ENCODE measurements at regions not wholly inside any gene's neighbourhood (a gene's known extent, or its start where the extent isn't known, plus 50 kb on each side); places are given as distances from the start of the nearest gene placed in this dataset.

GRCh38 chr21:35332841-35333426 is 283.8 kb upstream of the RUNX1 start:
- no peaks in the 10 kb centered on the region for H3K27me3 ChIP-seq
- no peaks in the 10 kb centered on the region for H3K4me1 ChIP-seq
- no peaks in the 10 kb centered on the region for H3K9me3 ChIP-seq
- no peak overlapping the region for H3K27ac ChIP-seq
- in situ Hi-C loops (cut with MboI; ENCODE audit: low sequenced_read_pairs in 4 of 4) = no loop called here
- intact Hi-C loops (cut with DNase I; ENCODE audit: low total_unique reads) = no loop called here
- no peak overlapping the region for H3K4me3 ChIP-seq
- ATAC-seq = no peak
- H3K36me3 ChIP-seq = no peaks in the 10 kb centered on the region
- TF ChIP-seq POLR2A (IDR thresholded peaks at IDR 0.05) (no peak), CTCF (IDR thresholded peaks at IDR 0.05 in 4 of 5, conservative IDR thresholded peaks at IDR 0.05 in 1 of 5) (no peak)
- DNase-seq = no peak

GRCh38 chr21:35329940-35330660 is 281.0 kb upstream of the RUNX1 start:
- Histone ChIP-seq H3K27ac (no peak overlapping the region), H3K9me3 (no peaks in the 10 kb centered on the region), H3K4me1 (no peaks in the 10 kb centered on the region), H3K27me3 (no peaks in the 10 kb centered on the region), H3K36me3 (no peaks in the 10 kb centered on the region), H3K4me3 (no peak overlapping the region)
- DNase-seq (no peak), ATAC-seq (no peak)
- TF ChIP-seq POLR2A (IDR thresholded peaks at IDR 0.05) = no peak
- TF ChIP-seq CTCF (IDR thresholded peaks at IDR 0.05 in 4 of 5, conservative IDR thresholded peaks at IDR 0.05 in 1 of 5) = no peak
- intact Hi-C loops (cut with DNase I; ENCODE audit: low total_unique reads) (no loop called here), in situ Hi-C loops (cut with MboI; ENCODE audit: low sequenced_read_pairs in 4 of 4) (no loop called here)

- intact Hi-C loops (cut with DNase I; ENCODE audit: low total_unique reads) (no loop called here), in situ Hi-C loops (cut with MboI; ENCODE audit: low sequenced_read_pairs in 4 of 4) (no loop called here)
- DNase-seq (no peak), ATAC-seq (no peak)
- Histone ChIP-seq H3K27me3 (no peaks in the 10 kb centered on the region), H3K4me3 (no peak overlapping the region), H3K36me3 (no peaks in the 10 kb centered on the region), H3K4me1 (peaks cover 5 to 9% of the 10 kb centered on the region in 2 donors), H3K9me3 (no peaks in the 10 kb centered on the region), H3K27ac (no peak overlapping the region)
- no peak for TF ChIP-seq POLR2A (IDR thresholded peaks at IDR 0.05)
Measured at GRCh38 chr21:35328856-35329455, 279.9 kb upstream of the RUNX1 start.

- in situ Hi-C loops (cut with MboI; ENCODE audit: low sequenced_read_pairs in 4 of 4) = no loop called here
- DNase-seq (no peak), ATAC-seq (no peak)
- Histone ChIP-seq H3K9me3 (no peaks in the 10 kb centered on the region), H3K4me3 (no peak overlapping the region), H3K36me3 (no peaks in the 10 kb centered on the region), H3K4me1 (peaks cover 8 to 16% of the 10 kb centered on the region in 2 donors), H3K27me3 (no peaks in the 10 kb centered on the region), H3K27ac (no peak overlapping the region)
- intact Hi-C loops (cut with DNase I; ENCODE audit: low total_unique reads) = no loop called here
- no peak for TF ChIP-seq CTCF (IDR thresholded peaks at IDR 0.05 in 4 of 5, conservative IDR thresholded peaks at IDR 0.05 in 1 of 5)
- no peak for TF ChIP-seq POLR2A (IDR thresholded peaks at IDR 0.05)
Measured at GRCh38 chr21:35326677-35327076, 277.6 kb upstream of the RUNX1 start.

GRCh38 chr21:35325953-35326352 is 276.9 kb upstream of the RUNX1 start:
- intact Hi-C loops (cut with DNase I; ENCODE audit: low total_unique reads) (no loop called here), in situ Hi-C loops (cut with MboI; ENCODE audit: low sequenced_read_pairs in 4 of 4) (no loop called here)
- no peak for TF ChIP-seq CTCF (IDR thresholded peaks at IDR 0.05 in 4 of 5, conservative IDR thresholded peaks at IDR 0.05 in 1 of 5)
- TF ChIP-seq POLR2A (IDR thresholded peaks at IDR 0.05) = no peak
- no peaks in the 10 kb centered on the region for H3K27me3 ChIP-seq
- DNase-seq (no peak), ATAC-seq (no peak)
- no peak overlapping the region for H3K4me3 ChIP-seq
- H3K36me3 ChIP-seq = no peaks in the 10 kb centered on the region
- peaks cover 8 to 16% of the 10 kb centered on the region in 2 donors for H3K4me1 ChIP-seq
- H3K9me3 ChIP-seq = no peaks in the 10 kb centered on the region
- H3K27ac ChIP-seq = no peak overlapping the region
